Epithelial cell of proximal tubule (primary cell): ENCODE measurements at regions not wholly inside any gene's neighbourhood (a gene's known extent, or its start where the extent isn't known, plus 50 kb on each side); places are given as distances from the start of the nearest gene placed in this dataset.

Source experiments
- DNase-seq: peaks from one replicate; pipeline ENCODE4 v3.0.0-alpha.2; 2011; ENCODE audit warnings: low read depth
- H3K4me3 ChIP-seq: 2 replicates; pipeline ENCODE4 v1.5.1; 2011; ENCODE audit warnings: low read depth, mild to moderate bottlenecking, low read length
- TF ChIP-seq, protein P1 (sequence below): conservative IDR thresholded peaks from 2 replicates; pipeline ENCODE4 v1.5.1; 2012; ENCODE audit warnings: low read depth, mild to moderate bottlenecking, low read length

DNA sequence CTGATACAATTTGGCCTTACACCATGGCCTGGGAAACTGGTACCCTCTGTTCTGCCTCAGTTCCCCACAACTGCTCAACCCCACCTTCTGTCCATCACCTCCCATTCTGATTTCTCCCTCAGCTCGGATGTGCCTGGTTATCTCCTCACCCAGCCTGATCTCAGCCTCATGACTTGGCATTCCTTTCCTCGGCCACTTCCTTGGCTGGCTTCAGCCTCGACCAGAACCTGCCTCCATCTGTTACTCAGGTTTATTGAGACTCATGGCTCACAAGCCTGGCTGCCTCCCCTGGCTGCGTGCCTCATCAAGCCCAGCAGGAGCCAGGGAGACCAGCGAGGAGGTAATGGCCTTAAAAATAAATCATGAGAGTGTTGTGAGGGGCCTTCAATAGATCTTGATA, 356.2 kb upstream of the SPRED2 start:
- no peak for DNase-seq
- H3K4me3 ChIP-seq = no peak overlapping the region
- TF ChIP-seq, protein P1, sequence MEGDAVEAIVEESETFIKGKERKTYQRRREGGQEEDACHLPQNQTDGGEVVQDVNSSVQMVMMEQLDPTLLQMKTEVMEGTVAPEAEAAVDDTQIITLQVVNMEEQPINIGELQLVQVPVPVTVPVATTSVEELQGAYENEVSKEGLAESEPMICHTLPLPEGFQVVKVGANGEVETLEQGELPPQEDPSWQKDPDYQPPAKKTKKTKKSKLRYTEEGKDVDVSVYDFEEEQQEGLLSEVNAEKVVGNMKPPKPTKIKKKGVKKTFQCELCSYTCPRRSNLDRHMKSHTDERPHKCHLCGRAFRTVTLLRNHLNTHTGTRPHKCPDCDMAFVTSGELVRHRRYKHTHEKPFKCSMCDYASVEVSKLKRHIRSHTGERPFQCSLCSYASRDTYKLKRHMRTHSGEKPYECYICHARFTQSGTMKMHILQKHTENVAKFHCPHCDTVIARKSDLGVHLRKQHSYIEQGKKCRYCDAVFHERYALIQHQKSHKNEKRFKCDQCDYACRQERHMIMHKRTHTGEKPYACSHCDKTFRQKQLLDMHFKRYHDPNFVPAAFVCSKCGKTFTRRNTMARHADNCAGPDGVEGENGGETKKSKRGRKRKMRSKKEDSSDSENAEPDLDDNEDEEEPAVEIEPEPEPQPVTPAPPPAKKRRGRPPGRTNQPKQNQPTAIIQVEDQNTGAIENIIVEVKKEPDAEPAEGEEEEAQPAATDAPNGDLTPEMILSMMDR = no peak

DNA sequence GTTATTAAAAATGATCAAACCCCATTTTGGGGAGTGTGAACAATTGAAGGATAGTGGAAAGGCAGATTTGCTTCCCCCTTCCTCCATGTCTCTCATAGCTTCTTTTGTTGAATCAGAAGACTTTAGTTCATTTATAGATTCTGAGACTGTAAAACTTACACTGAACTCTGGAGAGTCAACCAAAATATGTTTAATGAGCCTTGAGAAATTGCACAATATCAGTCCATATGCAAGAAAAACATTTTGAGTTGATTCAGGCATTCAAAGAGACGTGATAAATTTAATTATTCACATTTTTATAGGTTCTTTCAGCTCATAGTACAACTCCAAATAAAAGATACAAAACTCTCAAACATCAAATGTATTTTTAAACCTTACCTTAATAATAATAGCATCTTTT, 354.4 kb upstream of the SPRED2 start:
- TF ChIP-seq, protein P1 = no peak
- DNase-seq = no peak

DNA sequence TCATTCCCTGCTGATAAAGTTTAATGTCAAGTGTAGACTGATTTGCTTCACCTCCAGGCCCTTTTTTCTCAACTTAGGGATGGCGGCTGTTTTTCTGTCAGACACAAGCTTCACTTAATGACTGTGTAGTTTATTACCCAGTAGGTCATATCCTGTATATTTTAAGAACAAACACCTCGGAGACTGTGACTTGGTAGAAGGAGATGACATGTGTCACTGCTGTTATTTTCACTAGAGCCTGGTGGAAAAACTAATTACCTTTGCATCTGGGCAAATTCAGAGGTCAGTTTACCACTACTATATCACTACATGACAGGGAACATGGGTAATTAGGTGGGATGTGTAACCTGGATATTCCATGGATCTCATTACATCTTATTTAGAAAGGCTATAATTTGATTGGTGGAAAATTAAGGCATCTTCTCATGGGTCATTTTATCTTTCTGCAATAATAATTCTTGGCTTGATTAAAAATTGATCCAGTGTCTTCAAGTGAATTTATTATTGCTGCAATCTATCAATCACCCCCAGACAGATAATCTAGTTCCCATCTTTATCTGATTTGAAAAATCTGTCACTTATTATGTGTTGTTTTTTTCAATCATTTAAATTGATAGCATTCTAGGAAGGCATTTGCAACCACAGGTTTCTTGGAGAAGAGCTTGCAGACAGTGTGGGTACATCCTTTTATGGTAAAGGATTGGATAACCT, 353.8 kb upstream of the SPRED2 start:
- DNase-seq = no peak
- TF ChIP-seq, protein P1 = no peak
- no peak overlapping the region for H3K4me3 ChIP-seq

More for the DNA sequence above, 354.4 kb upstream of the SPRED2 start:
- no peak overlapping the region for H3K4me3 ChIP-seq

DNA sequence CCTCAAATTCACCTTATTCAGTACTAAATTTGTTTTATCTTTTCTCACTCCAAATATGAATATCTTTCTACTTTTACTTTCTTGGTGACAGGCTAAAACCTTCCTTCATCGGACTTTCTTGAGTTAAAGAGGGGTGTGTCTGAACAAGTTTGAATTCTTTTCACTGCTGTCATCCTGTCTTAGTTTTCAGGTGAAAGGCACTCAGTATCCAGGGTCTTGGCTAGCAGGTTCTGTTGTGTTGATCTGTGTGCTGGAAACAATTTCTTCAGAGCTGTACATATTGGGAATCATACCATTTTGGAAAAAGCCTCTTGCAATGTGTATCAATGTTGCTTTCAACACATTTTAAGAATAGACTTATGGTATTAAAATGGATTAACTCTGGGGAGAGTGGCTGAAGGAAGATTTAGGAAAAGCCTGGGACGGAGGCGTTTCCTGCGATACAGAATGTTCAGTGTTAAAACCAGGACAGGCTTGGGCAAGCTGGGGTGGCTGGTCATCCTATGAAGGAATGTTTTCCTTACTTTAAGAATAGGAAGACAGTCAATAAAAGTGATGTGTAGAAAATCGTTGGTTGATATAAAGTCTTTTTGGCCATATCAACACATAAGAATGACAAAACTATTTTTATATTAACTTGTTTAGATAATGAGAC, 350.7 kb upstream of the SPRED2 start:
- H3K4me3 ChIP-seq = no peak overlapping the region
- DNase-seq = no peak
- TF ChIP-seq, protein P1 = no peak

DNA sequence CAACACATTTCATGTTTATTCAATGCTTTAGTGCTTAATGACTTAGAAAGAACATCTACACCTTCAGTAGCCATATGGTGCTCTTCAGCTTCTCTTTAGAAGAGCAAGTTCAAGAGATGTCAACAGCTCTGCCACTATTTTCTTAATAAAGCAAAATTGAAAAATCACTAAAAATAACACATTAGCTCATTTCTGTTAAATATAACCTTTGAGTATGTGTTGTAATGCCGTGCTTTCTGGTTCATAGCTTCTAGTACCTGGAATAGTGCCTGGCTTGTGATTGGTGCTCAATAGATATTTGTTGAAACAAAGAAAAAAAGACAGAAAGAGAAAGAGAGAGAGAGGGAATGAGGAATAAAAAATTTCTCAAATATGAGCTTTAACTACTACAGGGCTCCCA, 349.8 kb upstream of the SPRED2 start:
- no peak for DNase-seq
- TF ChIP-seq, protein P1 = no peak
- H3K4me3 ChIP-seq = no peak overlapping the region

DNA sequence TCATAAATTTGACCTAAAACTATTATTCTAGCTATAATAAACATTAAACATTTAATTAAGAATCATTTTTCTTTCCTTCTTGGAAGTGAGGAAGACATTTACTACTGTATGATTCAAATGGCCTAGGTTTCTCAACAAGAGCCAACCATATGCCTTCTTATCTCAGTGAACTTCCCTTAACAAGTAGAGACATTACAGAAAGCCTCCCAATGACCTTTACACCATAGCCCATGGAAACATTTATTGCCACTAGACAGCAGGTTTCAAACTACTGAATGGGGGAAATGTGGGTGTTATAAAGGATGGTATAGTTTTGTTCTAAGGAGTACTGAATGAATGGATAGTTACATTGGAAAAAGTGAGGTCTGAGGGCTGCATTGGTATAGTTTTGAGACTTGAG, 349.4 kb upstream of the SPRED2 start:
- H3K4me3 ChIP-seq = no peak overlapping the region
- DNase-seq = no peak
- TF ChIP-seq, protein P1 = no peak

DNA sequence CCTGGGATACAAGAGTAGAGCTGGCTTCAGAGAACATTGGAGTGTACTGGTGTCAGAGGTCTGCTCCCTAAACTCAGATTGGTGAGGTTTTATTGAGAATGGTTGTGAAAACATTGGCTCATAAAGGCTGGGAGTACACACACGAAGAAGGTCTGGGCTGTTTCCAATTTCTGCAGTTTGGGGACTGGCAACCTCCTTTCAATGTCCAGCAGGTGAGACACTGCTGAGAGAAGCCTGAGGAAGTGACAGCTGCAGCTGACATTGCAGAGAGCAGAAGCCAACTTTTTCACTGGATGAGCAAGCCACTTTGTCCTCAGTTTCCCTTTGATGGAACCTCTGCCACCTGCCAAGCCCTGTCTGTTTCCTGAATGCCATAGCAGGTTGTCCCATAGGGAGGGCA, 346.6 kb upstream of the SPRED2 start:
- no peak overlapping the region for H3K4me3 ChIP-seq
- DNase-seq = no peak
- TF ChIP-seq, protein P1 = no peak
